NOMO-1 treated with dmso at 0.1 percent for 144 hours (cell line): ENCODE measurements at regions not wholly inside any gene's neighbourhood (a gene's known extent, or its start where the extent isn't known, plus 50 kb on each side); places are given as distances from the start of the nearest gene placed in this dataset.
A peak's percentile ranks its signal among the peaks of the same experiment; 100 is the strongest.

Experiments used
- DNase-seq: peaks from one replicate; lab custom pipeline; 2025; ENCODE audit not compliant: unreplicated experiment; lab: John Stamatoyannopoulos, UW

GRCh38 chr12:91811481-91812287, 334.0 kb downstream of the BTG1 start:
- no peak for DNase-seq

- DNase-seq = no peak
These were observed 334.9 kb downstream of the BTG1 start for GRCh38 chr12:91810531-91811451.

- DNase-seq = no peak
These were observed 335.6 kb downstream of the BTG1 start for GRCh38 chr12:91810077-91810476.

GRCh38 chr12:91805031-91805430, 340.6 kb downstream of the BTG1 start:
- DNase-seq = no peak

- DNase-seq = no peak
These were observed 341.1 kb downstream of the BTG1 start for GRCh38 chr12:91804533-91804932.

- DNase-seq = no peak
These were observed 344.6 kb downstream of the BTG1 start for GRCh38 chr12:91801048-91801447.

- DNase-seq = no peak
These were observed 352.0 kb downstream of the BTG1 start for GRCh38 chr12:91793676-91794075.

GRCh38 chr12:91792597-91792996, 353.0 kb downstream of the BTG1 start:
- no peak for DNase-seq

GRCh38 chr12:91786499-91787272, 359.0 kb downstream of the BTG1 start:
- DNase-seq = no peak

- no peak for DNase-seq
These were observed 359.8 kb downstream of the BTG1 start for GRCh38 chr12:91785655-91786498.

GRCh38 chr12:91781114-91781513, 364.5 kb downstream of the BTG1 start:
- no peak for DNase-seq

GRCh38 chr12:91778938-91779400, 366.7 kb downstream of the BTG1 start:
- peak; percentile 69 for DNase-seq

GRCh38 chr12:91778091-91778832, 367.4 kb downstream of the BTG1 start:
- no peak for DNase-seq

- DNase-seq = no peak
These were observed 368.2 kb downstream of the BTG1 start for GRCh38 chr12:91777268-91777992.

- no peak for DNase-seq
These were observed 371.2 kb downstream of the BTG1 start for GRCh38 chr12:91774434-91774921.

GRCh38 chr12:91773749-91774429, 371.8 kb downstream of the BTG1 start:
- DNase-seq = no peak

- DNase-seq = no peak
These were observed 373.2 kb downstream of the BTG1 start for GRCh38 chr12:91772411-91772810.

GRCh38 chr12:91769736-91770135, 375.9 kb downstream of the BTG1 start:
- no peak for DNase-seq
